Astrocyte of the spinal cord (primary cell): ENCODE measurements at regions not wholly inside any gene's neighbourhood (a gene's known extent, or its start where the extent isn't known, plus 50 kb on each side); places are given as distances from the start of the nearest gene placed in this dataset.

Experiments
- DNase-seq: peaks from one replicate; pipeline ENCODE4 v3.0.0; 2011; ENCODE audit warnings: low read depth, low spot score
- H3K4me3 ChIP-seq: 2 replicates; pipeline ENCODE4 v1.5.1; 2011; ENCODE audit warnings: low read depth, mild to moderate bottlenecking, low read length, moderate library complexity
- CTCF ChIP-seq: IDR thresholded peaks from 2 replicates; pipeline ENCODE4 v1.5.1; 2012; ENCODE audit warnings: low read depth, mild to moderate bottlenecking, low read length, inconsistent platforms
- in situ Hi-C: cut with HindIII; loops from 2 replicates; pipeline ENCODE4 v1.10.0; 2017; ENCODE audit warnings: low sequenced_read_pairs

DNA sequence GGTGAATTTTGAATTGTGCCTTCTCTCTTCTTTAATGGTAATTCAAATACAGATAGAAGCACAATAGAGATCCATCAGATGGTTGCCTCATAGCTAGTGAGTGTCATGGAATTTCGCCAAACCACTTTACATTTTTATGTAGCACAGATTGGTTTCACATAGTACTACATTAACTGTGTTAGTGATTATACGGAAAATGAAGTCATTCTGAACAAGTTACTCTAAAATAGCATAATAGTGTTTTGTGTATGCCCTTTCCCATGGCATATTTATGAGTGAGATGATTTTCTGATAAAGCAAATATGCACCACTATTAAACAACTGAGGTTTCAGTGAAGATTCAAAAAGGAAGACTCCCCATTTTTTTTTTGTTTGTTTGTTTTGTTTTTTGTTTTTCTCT lies 1623.5 kb downstream of the PCDH9 start:
- peak; percentile 44 for DNase-seq
- TF ChIP-seq CTCF = no peak
- in situ Hi-C loops = no loop called here
- H3K4me3 ChIP-seq = no peak overlapping the region

DNA sequence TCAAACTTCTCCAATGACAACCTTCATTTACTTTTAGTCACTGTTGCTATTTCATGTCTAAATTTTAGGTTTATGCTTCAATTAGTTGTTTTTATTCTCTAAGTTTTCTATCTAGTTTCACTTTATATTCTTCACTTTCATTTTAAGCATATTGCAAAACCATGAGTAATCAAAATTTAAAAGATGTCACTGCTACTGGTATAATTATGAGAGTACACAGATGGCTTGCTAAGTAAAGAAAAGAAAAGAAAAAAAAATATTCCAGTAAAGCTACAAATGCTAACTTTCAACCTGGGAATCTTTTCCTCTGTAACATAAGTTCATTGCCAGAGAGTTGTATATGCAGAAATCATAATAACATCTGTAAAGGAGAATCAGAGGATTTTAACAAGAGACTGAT lies 1624.7 kb downstream of the PCDH9 start:
- in situ Hi-C loops = no loop called here
- no peak overlapping the region for H3K4me3 ChIP-seq
- no peak for TF ChIP-seq CTCF
- no peak for DNase-seq

- H3K4me3 ChIP-seq = no peak overlapping the region
- no peak for TF ChIP-seq CTCF
- in situ Hi-C loops = no loop called here
- no peak for DNase-seq
Measured at GRCh38 chr13:65603160-65603559, 1627.0 kb downstream of the PCDH9 start.

DNA sequence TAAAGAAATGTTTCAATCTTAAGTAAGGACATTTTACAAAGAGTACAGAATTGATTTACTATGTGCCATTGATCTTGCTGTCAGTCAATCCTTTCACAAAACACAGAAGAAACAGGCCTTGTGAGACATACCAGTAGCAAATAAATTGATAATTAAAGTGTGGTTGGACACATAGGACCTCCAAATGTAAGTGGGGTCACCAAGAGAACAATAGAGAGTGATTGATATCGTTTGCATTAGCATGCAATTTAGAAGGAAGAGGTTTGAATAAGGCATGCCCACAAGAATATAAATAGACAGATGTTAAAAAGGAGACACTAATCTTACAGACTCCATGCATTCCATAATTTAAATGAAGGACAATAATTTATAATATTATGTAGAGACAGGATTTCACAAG lies 1628.3 kb downstream of the PCDH9 start:
- no peak overlapping the region for H3K4me3 ChIP-seq
- no peak for DNase-seq
- in situ Hi-C loops = no loop called here
- TF ChIP-seq CTCF = no peak

GRCh38 chr13:65600702-65601101 lies 1629.4 kb downstream of the PCDH9 start:
- no peak for DNase-seq
- TF ChIP-seq CTCF = no peak
- H3K4me3 ChIP-seq = no peak overlapping the region
- in situ Hi-C loops = no loop called here

DNA sequence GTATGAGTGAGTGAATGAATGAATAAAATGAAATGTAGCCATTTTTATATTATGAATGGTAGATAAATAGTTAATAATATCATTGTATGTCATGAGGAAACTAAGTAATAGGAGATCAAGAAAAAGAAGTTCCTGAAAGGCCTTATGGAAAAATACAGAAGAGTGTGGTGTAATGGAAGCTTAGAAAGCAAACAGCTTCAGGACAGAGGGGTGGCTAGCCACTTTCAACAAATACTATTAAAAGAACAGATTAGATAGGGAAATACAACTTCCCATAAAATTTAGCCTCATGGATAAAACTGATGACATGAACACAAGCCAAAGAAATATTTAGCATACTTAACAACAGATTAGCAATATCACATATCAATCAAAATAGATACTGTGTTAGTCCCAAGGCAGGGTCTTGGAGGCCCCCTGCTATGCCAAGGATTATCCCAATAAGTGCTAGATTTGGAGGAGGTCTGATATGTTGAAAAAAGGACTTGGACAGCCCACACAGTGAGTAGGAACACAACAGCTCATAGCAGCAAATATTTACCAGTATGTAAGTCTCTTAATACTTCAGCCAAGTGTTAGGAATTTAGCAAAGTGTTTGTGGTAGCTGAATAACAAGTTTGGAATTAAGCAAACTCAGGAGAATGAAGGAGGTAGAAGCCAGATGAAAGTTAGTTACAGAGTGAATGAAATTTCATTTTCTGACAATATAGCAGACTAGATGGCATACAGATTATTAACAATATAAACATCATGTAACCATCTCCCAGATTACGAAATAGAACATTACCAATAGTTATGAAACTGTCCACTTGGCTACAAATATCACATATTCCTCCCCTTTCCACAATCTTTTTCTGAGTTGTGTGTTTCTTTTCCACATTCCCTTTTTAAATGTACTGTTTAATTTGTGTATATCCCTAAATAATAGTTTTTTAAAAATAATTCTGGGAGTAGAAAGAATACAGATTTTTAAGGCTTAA lies 1632.0 kb downstream of the PCDH9 start:
- DNase-seq = peak; percentile 68
- H3K4me3 ChIP-seq = no peak overlapping the region
- no peak for TF ChIP-seq CTCF
- in situ Hi-C loops = no loop called here
